ENCODE measurements at regions not wholly inside any gene's neighbourhood (a gene's known extent, or its start where the extent isn't known, plus 50 kb on each side); places are given as distances from the start of the nearest gene placed in this dataset.
A peak's percentile ranks its signal among the peaks of the same experiment; 100 is the strongest.

DNA sequence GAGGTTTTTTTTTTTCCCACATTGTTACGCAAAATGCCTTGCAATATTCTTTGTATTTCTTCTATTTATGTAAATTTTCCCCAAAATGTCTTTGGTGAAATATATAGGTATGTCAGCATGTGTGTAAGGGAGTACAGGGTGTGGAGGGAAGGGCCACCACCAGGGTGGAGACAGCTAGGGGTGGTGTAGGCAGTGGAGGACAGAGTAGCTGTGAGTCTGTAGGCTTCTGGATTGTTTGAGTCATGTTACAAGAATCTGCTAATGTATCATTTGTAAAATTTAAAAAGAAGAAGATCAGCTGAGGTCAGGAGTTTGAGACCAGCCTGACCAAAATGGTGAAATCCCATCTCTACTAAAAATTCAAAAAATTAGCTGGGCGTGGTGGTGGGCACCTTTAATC lies 175.5 kb downstream of the NXNL2 start:
- WGBS, 2 donors (ENCODE audit: low coverage in 1 of 2) = 100% methylated on average over 2 of the region's 2 CpGs

DNA sequence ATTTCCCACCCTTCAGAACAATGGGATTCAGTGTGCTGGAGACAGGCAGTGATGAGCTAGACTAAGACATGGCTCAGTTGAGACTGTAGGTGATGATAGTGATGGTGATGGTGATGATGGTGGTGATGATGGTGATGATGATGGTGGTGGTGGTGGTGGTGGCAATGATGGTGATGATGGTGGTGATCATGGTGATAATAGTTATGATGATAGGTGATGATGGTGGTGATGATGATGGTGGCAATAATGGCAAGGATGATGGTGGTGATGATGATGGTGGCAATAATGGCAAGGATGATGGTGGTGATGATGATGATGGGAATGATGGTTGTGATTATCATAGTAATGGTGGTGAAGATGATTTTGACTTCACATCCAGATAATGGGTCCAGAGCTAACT lies 176.7 kb downstream of the NXNL2 start:
- peaks cover 0 to 6% (median 0%) of the 10 kb centered on the region in 3 donors for H3K4me1 ChIP-seq
- no peaks in the 10 kb centered on the region for H3K27me3 ChIP-seq
- H3K9me3 ChIP-seq = peaks cover 0 to 4% (median 0%) of the 10 kb centered on the region in 3 donors
- no peak for TF ChIP-seq EP300 (IDR thresholded peaks at IDR 0.05)
- no peaks in the 10 kb centered on the region for H3K36me3 ChIP-seq
- H3K27ac ChIP-seq = no peak overlapping the region
- H3K4me3 ChIP-seq = no peak overlapping the region
- ATAC-seq = no peak

More for the DNA sequence above, 175.5 kb downstream of the NXNL2 start:
- no peak overlapping the region for H3K4me3 ChIP-seq
- H3K27ac ChIP-seq = no peak overlapping the region
- TF ChIP-seq, protein P1, sequence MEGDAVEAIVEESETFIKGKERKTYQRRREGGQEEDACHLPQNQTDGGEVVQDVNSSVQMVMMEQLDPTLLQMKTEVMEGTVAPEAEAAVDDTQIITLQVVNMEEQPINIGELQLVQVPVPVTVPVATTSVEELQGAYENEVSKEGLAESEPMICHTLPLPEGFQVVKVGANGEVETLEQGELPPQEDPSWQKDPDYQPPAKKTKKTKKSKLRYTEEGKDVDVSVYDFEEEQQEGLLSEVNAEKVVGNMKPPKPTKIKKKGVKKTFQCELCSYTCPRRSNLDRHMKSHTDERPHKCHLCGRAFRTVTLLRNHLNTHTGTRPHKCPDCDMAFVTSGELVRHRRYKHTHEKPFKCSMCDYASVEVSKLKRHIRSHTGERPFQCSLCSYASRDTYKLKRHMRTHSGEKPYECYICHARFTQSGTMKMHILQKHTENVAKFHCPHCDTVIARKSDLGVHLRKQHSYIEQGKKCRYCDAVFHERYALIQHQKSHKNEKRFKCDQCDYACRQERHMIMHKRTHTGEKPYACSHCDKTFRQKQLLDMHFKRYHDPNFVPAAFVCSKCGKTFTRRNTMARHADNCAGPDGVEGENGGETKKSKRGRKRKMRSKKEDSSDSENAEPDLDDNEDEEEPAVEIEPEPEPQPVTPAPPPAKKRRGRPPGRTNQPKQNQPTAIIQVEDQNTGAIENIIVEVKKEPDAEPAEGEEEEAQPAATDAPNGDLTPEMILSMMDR (IDR thresholded peaks at IDR 0.05) = no peak
- TF ChIP-seq POLR2A (IDR thresholded peaks at IDR 0.05) = no peak
- TF ChIP-seq POLR2AphosphoS5 (IDR thresholded peaks at IDR 0.05) = no peak
- no peak for TF ChIP-seq EP300 (IDR thresholded peaks at IDR 0.05)
- peaks cover 0 to 1% (median 0%) of the 10 kb centered on the region in 3 donors for H3K9me3 ChIP-seq
- H3K27me3 ChIP-seq = no peaks in the 10 kb centered on the region
- ATAC-seq = no peak
- H3K36me3 ChIP-seq = no peaks in the 10 kb centered on the region
- no peaks in the 10 kb centered on the region for H3K4me1 ChIP-seq

DNA sequence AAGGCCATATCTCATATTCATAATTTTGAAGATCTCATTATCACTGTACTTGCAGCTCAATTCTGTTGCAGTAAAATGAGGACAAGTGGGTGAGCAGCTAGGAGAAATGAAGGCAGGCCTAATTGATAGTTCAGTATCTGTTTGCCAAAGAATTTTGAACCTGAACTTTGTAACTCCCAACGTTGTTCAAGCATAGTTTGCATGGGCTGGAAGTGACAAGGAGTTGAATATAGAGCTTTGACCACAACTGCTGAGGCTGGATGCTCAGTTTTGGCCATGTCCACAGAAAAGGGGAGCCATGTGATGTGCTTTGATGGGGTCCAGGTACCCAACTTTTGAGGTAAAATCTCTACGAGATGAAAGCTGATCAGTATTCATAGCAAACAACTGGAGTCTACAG lies 177.5 kb downstream of the NXNL2 start:
- WGBS, 2 donors (ENCODE audit: low coverage in 1 of 2) = 82 to 88% methylated on average over 2 of the region's 2 CpGs
- Histone ChIP-seq H3K27ac (no peak overlapping the region), H3K9me3 (peaks cover 0 to 4% (median 0%) of the 10 kb centered on the region in 3 donors), H3K4me1 (peaks cover 0 to 9% (median 0%) of the 10 kb centered on the region in 3 donors), H3K36me3 (no peaks in the 10 kb centered on the region), H3K27me3 (no peaks in the 10 kb centered on the region), H3K4me3 (no peak overlapping the region)
- TF ChIP-seq POLR2AphosphoS5 (IDR thresholded peaks at IDR 0.05) (no peak), EP300 (IDR thresholded peaks at IDR 0.05) (no peak)
- no peak for ATAC-seq

DNA sequence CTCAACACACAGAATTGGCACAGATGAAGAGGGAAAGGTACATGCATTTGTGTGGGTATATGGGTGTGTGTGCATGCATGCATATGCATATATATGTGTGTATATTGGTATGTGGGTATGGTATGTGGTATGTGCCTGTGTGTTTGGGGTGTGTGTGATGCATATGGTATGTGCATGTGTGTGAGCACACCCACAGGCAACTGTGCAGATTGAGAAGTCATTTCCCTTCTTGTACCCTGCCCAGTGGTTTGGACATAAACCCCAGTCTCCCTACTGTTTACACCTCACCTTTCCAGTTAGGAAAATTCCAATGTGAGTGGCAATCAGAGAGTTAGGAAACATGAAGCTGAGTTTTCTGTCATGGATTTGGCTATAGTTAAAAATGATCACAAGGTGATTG lies 178.0 kb downstream of the NXNL2 start:
- ATAC-seq = no peak
- Histone ChIP-seq H3K27ac (no peak overlapping the region), H3K36me3 (no peaks in the 10 kb centered on the region), H3K9me3 (peaks cover 0 to 4% (median 0%) of the 10 kb centered on the region in 3 donors), H3K4me1 (peaks cover 0 to 9% (median 0%) of the 10 kb centered on the region in 3 donors), H3K4me3 (no peak overlapping the region), H3K27me3 (no peaks in the 10 kb centered on the region)
- TF ChIP-seq POLR2A (IDR thresholded peaks at IDR 0.05) = no peak
- no peak for TF ChIP-seq POLR2AphosphoS5 (IDR thresholded peaks at IDR 0.05)
- TF ChIP-seq, protein P1 (IDR thresholded peaks at IDR 0.05) = no peak
- no peak for TF ChIP-seq EP300 (IDR thresholded peaks at IDR 0.05)

DNA sequence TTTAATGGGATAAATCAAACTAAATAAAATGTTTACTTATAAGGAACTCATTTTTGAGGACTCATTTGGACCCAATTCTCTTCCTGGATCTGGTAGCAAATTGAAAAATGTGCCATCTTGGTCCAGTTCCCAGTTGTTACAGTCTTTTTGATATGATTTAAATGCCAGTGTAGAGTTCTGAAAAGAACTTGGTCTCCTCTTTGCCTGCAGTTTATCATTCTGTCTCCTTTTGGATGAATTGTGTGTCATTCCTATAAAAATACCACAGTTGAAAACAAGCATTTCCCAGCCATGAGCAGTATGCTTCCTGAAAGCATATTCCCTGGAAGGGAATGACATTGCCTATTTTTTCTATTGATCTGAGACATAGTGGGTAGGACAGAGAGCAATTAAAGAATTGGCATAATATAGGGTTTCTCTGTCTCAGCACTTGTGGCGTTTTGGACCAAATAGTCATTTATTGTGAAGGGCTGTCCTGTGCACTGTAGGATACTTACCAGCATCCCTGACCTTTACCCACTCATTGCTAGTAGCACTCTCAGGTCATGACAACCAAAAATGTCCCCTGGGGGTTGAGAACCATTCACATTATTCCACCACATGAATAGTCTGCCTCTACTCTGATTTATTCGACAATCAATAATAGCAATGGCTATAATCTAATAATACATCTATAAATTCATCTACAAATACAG lies 181.8 kb downstream of the NXNL2 start:
- ATAC-seq = no peak
- TF ChIP-seq, protein P1 (IDR thresholded peaks at IDR 0.05) = no peak
- TF ChIP-seq POLR2AphosphoS5 (IDR thresholded peaks at IDR 0.05) = peak; percentile 71
- Histone ChIP-seq H3K4me1 (peaks cover 0 to 9% (median 0%) of the 10 kb centered on the region in 3 donors), H3K27ac (no peak overlapping the region), H3K9me3 (peaks cover 0 to 4% (median 0%) of the 10 kb centered on the region in 3 donors), H3K4me3 (no peak overlapping the region), H3K27me3 (no peaks in the 10 kb centered on the region), H3K36me3 (no peaks in the 10 kb centered on the region)
- 80 to 87% methylated on average over 1 to 2 of the region's 2 CpGs for WGBS, 2 donors (ENCODE audit: low coverage in 1 of 2)

DNA sequence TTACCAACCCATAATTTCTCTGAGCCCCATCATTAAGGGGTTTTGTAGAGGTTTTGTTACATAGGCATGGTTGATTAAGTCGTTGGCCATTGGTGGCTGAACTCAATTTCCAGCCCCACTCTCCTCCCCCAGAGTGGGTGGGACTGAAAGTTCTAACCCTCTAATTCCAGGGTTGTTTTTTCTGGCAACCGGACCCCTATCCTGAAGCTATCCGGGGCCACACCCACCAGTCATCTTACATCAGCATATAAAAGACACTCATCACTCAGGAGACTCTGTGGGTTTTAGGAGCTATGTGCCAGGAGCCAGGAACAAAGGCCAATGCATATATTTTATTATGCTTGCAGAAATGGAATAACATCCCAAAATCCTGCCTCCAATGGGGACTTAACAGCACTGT lies 186.0 kb downstream of the NXNL2 start:
- WGBS, 2 donors (ENCODE audit: low coverage in 1 of 2) = 80 to 83% methylated on average over 2 to 3 of the region's 3 CpGs
- no peaks in the 10 kb centered on the region for H3K9me3 ChIP-seq
- peaks cover 0 to 9% (median 0%) of the 10 kb centered on the region in 3 donors for H3K4me1 ChIP-seq
- H3K27me3 ChIP-seq = no peaks in the 10 kb centered on the region
- TF ChIP-seq EP300 (IDR thresholded peaks at IDR 0.05) = no peak
- no peak for TF ChIP-seq POLR2A (IDR thresholded peaks at IDR 0.05)
- no peak for TF ChIP-seq POLR2AphosphoS5 (IDR thresholded peaks at IDR 0.05)
- TF ChIP-seq, protein P1 (IDR thresholded peaks at IDR 0.05) = no peak
- no peak overlapping the region for H3K4me3 ChIP-seq
- no peak for ATAC-seq
- no peak overlapping the region for H3K27ac ChIP-seq
- no peaks in the 10 kb centered on the region for H3K36me3 ChIP-seq

All from gastroesophageal sphincter (tissue), 4 donors.